Skeletal muscle tissue (tissue), 3 donors: ENCODE measurements at regions not wholly inside any gene's neighbourhood (a gene's known extent, or its start where the extent isn't known, plus 50 kb on each side); places are given as distances from the start of the nearest gene placed in this dataset.

ENCODE experiments used
- H3K27ac ChIP-seq: one replicate; pipeline ENCODE4 v1.7.0; 2013; ENCODE audit warnings: mild to moderate bottlenecking, low read depth, low read length, inconsistent platforms
- H3K27me3 ChIP-seq, 3 donors: one replicate each; pipeline ENCODE4 v1.7.0; 2013; ENCODE audit warnings: low read length in 3 of 3; ENCODE audit not compliant: control insufficient read depth in 3 of 3, insufficient read depth in 3 of 3
- H3K36me3 ChIP-seq, 3 donors: one replicate each; pipeline ENCODE4 v1.7.0; 2013; ENCODE audit warnings: low read length in 3 of 3; ENCODE audit not compliant: control insufficient read depth in 3 of 3, insufficient read depth in 3 of 3
- H3K4me1 ChIP-seq, 3 donors: one replicate each; pipeline ENCODE4 v1.7.0; 2013; ENCODE audit warnings: low read length in 3 of 3, mild to moderate bottlenecking in 3 of 3; ENCODE audit not compliant: control insufficient read depth in 3 of 3, insufficient read depth in 3 of 3
- H3K4me3 ChIP-seq, 3 donors: one replicate each; pipeline ENCODE4 v1.7.0; 2013; ENCODE audit warnings: low read length in 3 of 3
- H3K9ac ChIP-seq, 3 donors: one replicate each; pipeline ENCODE4 v1.7.0; 2013; ENCODE audit warnings: low read length in 3 of 3, mild to moderate bottlenecking in 3 of 3, moderate library complexity in 2 of 3, low read depth in 1 of 3
- H3K9me3 ChIP-seq, 3 donors: one replicate each; pipeline ENCODE4 v1.7.0; 2013; ENCODE audit warnings: low read length in 3 of 3; ENCODE audit not compliant: control insufficient read depth in 3 of 3
- donor health status: Osteomylitis.

DNA sequence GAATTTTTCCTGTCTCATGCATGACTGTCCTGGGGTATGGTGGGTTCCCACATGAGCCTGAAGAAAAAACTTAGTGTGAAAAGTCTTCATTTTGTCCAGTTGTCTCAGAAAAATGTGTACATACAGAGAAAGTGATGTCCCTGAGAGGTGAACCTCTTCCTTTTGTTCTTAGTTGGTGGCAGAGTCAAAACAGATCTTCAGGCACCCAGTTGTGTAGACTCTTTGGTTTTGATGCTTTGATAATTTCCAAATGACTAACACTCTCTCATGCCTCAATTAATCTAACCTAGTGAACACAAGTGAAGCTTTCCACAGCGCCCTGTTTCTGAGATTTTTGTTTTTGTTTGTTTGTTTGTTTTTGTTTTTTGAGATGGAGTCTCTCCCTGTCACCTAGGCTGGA lies 273.5 kb downstream of the PIK3C3 start:
- no peaks in the 10 kb centered on the region for H3K36me3 ChIP-seq
- H3K4me3 ChIP-seq, result no peak overlapping the region
- H3K4me1 ChIP-seq, result no peaks in the 10 kb centered on the region
- no peaks in the 10 kb centered on the region for H3K9me3 ChIP-seq
- H3K9ac ChIP-seq, result no peak overlapping the region
- H3K27ac ChIP-seq, result no peak overlapping the region
- no peaks in the 10 kb centered on the region for H3K27me3 ChIP-seq

DNA sequence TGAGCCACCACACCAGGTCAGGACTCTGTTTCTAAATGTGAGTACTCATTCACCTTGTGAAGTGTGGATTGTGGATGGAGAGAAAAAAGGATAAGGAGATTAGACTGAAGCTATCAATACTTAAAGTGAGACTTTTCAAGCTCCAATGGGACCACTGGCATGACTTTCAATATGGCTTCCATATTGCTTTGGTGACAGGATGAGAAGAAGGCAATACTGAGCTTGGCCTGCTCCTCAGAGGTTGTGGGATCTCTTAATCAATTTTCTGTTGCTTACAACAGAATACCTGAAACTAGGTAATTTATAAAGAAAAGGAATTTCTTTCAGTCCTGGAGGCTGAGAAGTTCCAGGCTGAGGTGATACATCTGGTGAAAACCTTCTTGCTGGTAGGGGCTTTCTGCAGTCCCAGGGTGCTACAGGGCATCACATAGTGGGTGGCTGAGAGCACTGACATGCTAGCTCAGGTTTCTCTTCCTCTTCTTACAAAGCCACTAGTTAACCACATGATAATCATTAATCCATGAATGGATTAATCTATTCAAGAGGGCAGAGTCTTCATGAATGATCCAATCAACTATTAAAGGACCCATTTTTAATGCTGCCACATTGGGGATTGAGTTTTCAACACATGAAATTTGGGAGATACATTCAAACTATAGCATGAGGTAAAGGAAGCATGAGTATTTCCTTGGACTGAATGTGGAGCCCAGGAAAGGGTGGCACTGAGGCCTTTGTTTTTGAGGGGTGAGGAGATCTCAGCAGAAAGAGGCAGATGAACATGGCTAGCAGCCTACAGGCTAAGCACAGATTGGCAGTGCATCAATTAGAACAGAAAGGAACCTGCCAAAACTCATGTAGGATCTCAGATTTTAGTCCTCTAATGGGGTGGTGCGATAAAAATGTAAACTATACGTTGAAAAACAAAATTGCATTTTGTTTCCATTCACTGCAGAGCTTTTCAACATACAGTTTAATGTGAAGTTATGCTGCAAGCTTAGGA lies 274.5 kb downstream of the PIK3C3 start:
- Histone ChIP-seq H3K4me3 (no peak overlapping the region), H3K36me3 (no peaks in the 10 kb centered on the region), H3K9me3 (no peaks in the 10 kb centered on the region), H3K4me1 (no peaks in the 10 kb centered on the region), H3K9ac (no peak overlapping the region), H3K27ac (no peak overlapping the region), H3K27me3 (no peaks in the 10 kb centered on the region)

DNA sequence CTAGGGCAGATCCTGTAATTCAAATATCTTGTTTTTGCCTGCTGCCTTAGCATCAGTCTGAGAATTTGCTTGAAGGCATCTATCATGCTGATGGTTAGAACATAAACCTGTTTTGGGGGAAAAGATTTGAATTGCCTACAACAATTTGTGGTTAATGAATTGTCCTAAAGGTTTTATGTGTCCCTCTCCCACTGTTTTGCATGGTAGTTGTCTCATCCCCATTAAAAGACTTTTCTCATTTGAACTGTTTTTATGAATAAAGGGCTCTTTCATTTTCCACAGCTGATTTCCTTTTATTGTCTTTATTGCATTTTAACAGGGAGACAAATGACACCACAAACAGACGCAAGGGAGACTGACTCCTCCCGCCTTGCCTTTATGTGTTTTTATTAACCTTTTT lies 275.6 kb downstream of the PIK3C3 start:
- H3K27me3 ChIP-seq, result no peaks in the 10 kb centered on the region
- no peaks in the 10 kb centered on the region for H3K36me3 ChIP-seq
- no peaks in the 10 kb centered on the region for H3K9me3 ChIP-seq
- H3K4me1 ChIP-seq, result no peaks in the 10 kb centered on the region
- no peak overlapping the region for H3K9ac ChIP-seq
- no peak overlapping the region for H3K27ac ChIP-seq
- no peak overlapping the region for H3K4me3 ChIP-seq

- no peak overlapping the region for H3K27ac ChIP-seq
- H3K4me3 ChIP-seq, result no peak overlapping the region
- no peaks in the 10 kb centered on the region for H3K36me3 ChIP-seq
Measured at GRCh38 chr18:42231284-42231683, 276.2 kb downstream of the PIK3C3 start.

DNA sequence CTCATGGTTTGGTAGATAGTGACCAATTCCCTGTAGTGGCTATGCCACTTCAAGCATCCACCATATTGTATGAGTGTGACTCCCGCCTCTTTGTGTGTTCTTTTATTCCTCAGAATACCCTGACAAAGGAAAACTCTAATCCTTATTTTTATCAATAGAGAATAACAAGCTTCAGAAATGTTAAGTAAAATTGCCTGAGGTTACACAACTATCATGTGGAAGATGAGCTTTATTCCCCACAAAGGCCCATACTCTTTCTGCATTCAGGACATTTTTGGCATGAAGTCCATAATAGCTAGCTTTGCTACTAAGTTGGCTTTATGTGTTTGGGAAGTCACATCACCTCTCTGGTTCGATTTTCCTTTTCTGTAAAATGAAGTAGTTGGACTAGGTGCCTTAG lies 276.8 kb downstream of the PIK3C3 start:
- Histone ChIP-seq H3K27ac (no peak overlapping the region), H3K9ac (no peak overlapping the region), H3K4me3 (no peak overlapping the region), H3K9me3 (no peaks in the 10 kb centered on the region), H3K4me1 (no peaks in the 10 kb centered on the region), H3K27me3 (no peaks in the 10 kb centered on the region), H3K36me3 (no peaks in the 10 kb centered on the region)

More at GRCh38 chr18:42231284-42231683, 276.2 kb downstream of the PIK3C3 start:
- no peaks in the 10 kb centered on the region for H3K4me1 ChIP-seq
- no peaks in the 10 kb centered on the region for H3K27me3 ChIP-seq
- no peak overlapping the region for H3K9ac ChIP-seq
- H3K9me3 ChIP-seq, result no peaks in the 10 kb centered on the region

DNA sequence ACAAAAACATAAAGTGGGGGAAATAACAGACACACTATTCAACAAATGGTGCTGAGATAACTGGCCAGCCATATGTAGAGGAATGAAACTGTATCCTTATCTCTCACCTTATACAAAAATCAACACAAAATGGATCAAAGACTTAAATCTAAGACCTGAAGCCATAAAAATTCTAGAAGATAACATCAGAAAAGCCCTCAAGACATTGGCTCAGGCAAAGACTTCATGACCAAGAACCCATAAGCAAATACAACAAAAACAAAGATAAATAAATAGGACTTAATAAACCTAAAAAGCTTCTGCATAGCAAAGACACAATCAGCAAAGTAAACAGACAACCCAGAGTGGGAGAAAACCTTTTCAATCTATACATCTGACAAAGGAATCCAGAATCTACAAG lies 278.9 kb downstream of the PIK3C3 start:
- H3K9me3 ChIP-seq, result no peaks in the 10 kb centered on the region
- H3K9ac ChIP-seq, result no peak overlapping the region
- no peaks in the 10 kb centered on the region for H3K36me3 ChIP-seq
- H3K27ac ChIP-seq, result no peak overlapping the region
- H3K4me1 ChIP-seq, result no peaks in the 10 kb centered on the region
- no peak overlapping the region for H3K4me3 ChIP-seq
- no peaks in the 10 kb centered on the region for H3K27me3 ChIP-seq

- no peaks in the 10 kb centered on the region for H3K27me3 ChIP-seq
- no peak overlapping the region for H3K27ac ChIP-seq
- H3K4me1 ChIP-seq, result no peaks in the 10 kb centered on the region
- H3K36me3 ChIP-seq, result no peaks in the 10 kb centered on the region
- no peaks in the 10 kb centered on the region for H3K9me3 ChIP-seq
- H3K4me3 ChIP-seq, result no peak overlapping the region
- H3K9ac ChIP-seq, result no peak overlapping the region
Measured at GRCh38 chr18:42242758-42243157, 287.7 kb downstream of the PIK3C3 start.

DNA sequence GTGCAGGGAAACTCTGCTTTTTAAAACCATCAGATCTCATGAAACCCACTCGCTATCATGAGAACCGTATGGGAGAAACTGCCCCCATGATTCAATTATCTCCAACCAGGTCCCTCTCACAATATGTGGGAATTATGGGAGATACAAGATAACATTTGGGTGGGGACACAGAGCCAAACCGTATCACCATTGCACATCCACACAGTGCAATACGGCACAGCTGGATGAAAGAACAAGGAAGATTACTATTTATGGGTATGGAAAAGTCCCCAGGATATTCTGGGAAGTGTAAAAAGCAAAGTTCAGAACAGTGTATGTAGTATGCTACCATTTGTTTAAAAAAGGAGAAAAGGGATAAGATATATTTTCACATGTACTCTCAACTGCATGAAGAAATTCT lies 290.1 kb downstream of the PIK3C3 start:
- Histone ChIP-seq H3K27me3 (no peaks in the 10 kb centered on the region), H3K9ac (no peak overlapping the region), H3K4me3 (no peak overlapping the region), H3K27ac (no peak overlapping the region), H3K9me3 (no peaks in the 10 kb centered on the region), H3K4me1 (no peaks in the 10 kb centered on the region), H3K36me3 (no peaks in the 10 kb centered on the region)

DNA sequence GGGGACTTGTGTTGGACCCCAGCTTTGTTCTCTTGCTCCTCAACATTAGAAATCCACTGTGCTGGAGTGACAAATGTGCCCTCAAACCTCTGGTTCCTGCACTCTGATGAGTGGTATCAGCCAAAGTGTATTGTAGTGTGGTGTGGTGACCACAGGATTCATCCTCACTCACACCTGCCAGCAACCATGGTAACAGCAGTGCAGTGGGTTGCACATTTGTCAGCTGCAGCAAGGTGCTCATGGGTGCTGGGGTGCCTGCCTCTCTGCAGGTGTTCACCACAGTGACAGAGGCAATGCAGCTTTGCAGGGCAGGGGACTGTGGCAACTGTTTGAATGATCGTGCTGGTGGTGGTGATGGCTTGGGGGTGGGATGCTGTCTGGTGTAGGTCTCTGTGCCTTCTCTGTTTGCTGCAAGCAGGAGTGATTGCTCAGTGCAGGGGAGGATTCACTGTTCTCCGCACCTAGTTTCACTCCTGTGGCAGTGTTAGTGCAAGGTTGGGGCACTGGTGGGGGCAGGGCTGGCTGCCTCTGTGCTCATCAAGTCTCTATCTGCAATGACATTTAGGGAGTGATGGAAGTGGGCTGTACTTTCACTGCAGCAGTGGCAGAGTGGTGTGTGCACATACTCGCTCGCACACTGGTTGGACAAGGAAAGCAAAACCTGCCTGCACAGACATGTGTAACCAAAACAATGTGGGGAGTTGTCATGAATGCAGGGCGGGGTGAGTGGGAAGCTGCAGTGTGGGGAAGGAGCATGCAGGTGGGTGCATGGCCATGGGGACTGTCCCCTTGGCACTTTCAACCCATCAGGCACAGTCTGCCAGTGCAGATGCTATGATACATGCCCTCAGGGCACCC lies 301.1 kb downstream of the PIK3C3 start:
- no peak overlapping the region for H3K27ac ChIP-seq
- no peaks in the 10 kb centered on the region for H3K9me3 ChIP-seq
- H3K4me3 ChIP-seq, result no peak overlapping the region
- H3K27me3 ChIP-seq, result no peaks in the 10 kb centered on the region
- H3K9ac ChIP-seq, result no peak overlapping the region
- H3K4me1 ChIP-seq, result no peaks in the 10 kb centered on the region
- no peaks in the 10 kb centered on the region for H3K36me3 ChIP-seq
